ENCODE measurements at regions not wholly inside any gene's neighbourhood (a gene's known extent, or its start where the extent isn't known, plus 50 kb on each side); places are given as distances from the start of the nearest gene placed in this dataset.

DNA sequence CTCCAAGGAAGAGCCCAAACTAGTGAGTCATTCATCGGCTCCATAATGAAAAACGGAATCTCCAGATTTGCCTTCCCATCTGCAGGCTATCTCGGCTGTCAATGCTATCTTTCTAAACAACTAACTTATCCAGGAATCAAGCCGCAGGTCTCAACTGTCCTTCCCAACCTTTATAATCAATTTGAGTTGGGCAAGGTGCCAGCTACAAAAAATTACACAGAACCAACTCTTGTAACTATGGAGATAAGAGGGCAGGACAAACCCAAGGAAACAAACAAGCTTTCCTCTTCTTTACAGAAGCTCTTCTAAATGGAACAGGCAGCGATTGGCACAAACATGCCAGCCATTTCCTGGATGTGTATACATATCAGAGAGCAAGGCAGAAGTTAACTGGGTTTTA lies 61.2 kb upstream of the RAI2 start:
- DNase-seq (ENCODE audit: low spot score) = no peak

DNA sequence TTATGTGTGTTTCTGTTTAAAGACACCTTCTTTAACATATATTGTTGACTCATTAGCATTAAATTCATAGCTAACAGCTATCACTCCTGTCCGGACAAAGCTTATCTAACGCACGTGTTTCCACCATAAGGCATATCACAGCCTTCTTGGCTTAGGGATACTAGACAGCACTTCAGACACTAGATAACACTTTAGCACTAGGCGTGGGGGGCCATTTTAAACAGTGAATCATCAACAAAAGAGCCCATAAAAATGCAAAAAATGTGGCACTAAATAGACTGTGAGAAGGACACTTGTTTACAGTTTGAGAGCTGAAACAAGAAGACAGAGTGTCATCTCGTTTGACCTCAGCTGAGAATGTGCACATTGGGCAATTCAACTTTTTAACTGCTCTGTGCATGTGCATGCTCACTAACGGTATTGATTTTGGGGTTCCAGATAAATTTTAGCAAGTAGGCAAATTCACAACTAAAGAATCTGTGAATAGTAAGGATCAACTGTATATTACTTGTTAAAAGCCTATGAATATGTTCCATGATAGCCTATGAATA lies 58.9 kb upstream of the RAI2 start:
- no peak for DNase-seq (ENCODE audit: low spot score)

DNA sequence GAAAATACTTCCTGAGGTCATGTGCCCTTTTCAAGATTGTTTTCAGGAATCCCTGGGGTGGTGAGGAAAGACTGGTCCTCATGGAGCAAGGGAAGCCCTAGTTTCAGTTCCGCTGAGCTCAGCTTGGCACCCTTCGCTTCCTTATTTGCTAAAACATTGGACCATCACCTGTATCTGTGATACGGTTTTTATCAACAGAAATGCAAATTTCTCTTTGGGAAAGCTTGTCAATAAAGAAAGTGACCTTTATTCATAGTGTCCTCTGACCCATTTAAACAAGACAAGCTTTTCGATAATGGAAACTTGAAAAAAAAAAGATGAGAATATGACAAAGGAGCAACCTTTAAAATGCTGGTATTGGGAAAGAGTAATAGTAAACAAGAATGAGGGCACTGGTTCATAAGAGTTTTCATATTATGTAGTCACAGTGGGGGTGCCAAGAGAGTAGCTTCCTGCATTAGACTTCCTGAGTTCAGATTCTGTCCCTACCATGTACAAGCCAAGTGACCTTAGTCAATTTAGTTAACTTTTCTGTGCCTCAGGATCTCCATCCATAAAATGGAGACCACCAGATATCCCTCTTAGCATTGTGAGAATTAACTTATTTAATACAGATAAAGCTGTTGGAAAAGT lies 57.0 kb upstream of the RAI2 start:
- DNase-seq (ENCODE audit: low spot score) = no peak

DNA sequence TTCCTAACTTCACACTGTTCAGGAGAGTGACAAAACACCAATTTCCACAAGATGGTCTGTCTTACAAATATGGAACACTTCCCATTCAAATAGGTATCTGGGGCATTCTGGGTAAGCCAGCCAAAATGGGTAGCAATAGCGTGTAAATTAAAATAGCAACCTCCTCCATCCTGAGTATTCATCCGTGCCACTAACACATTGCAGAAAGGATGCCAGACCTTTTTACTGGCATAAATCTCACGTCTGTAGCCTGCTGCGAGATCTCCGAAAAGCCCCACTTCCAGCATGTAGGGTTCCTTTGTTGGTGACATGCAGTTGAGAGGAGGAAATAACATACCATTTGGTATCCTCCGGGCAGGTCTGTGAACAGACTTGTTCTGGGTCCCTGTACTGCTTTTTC lies 52.7 kb upstream of the RAI2 start:
- DNase-seq (ENCODE audit: low spot score) = no peak

Data from putamen (tissue), 1 donor.